PFSK-1 (cell line): ENCODE measurements at regions not wholly inside any gene's neighbourhood (a gene's known extent, or its start where the extent isn't known, plus 50 kb on each side); places are given as distances from the start of the nearest gene placed in this dataset.

Experiments used
- POLR2AphosphoS5 ChIP-seq: IDR thresholded peaks from 2 replicates; pipeline ENCODE4 v1.6.1; 2012; ENCODE audit warnings: low read depth, mild to moderate bottlenecking, control low read depth, low read length, moderate library complexity
- SIN3A ChIP-seq: IDR thresholded peaks from 2 replicates; pipeline ENCODE4 v1.6.1; 2012; ENCODE audit warnings: mild to moderate bottlenecking, low read length, moderate library complexity, borderline replicate concordance; ENCODE audit not compliant: insufficient read depth

DNA sequence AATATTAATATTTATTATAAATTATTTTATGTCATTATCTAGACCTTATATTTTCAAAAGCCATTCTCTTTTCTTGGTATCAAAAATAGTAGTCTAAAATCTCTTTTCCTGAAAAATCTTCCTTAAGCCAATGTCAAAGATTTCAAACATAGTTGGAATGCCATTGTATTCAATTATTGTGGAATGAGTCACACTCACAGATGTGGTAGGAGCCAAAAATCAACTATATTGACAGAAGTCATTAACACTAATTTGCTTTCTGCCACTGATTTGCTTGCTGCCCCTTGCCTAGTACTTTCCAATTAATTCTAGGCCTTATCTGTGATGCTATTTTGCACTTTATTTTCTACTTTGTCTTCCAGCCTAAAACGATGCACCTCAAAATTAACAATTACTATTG, 1326.3 kb upstream of the GJE1 start:
- TF ChIP-seq POLR2AphosphoS5 (no peak), SIN3A (no peak)
